KOPT-K1 (cell line): ENCODE measurements at regions not wholly inside any gene's neighbourhood (a gene's known extent, or its start where the extent isn't known, plus 50 kb on each side); places are given as distances from the start of the nearest gene placed in this dataset.

Experiments used
- H3K27ac ChIP-seq: fragments of 200-600 bp; sonication (generic); 2 replicates; pipeline ENCODE4 v1.5.1; 2016; ENCODE audit warnings: antibody characterized with exemption, mild to moderate bottlenecking, low read depth, low read length; ENCODE audit not compliant: poor library complexity, severe bottlenecking
- H3K36me3 ChIP-seq: fragments of 200-600 bp; sonication (generic); 2 replicates; pipeline ENCODE4 v1.5.1; 2017; ENCODE audit warnings: antibody characterized with exemption, mild to moderate bottlenecking, low read length, moderate library complexity; ENCODE audit not compliant: insufficient read depth
- H3K9me3 ChIP-seq: fragments of 200-600 bp; sonication (generic); 2 replicates; pipeline ENCODE4 v1.5.1; 2017; ENCODE audit warnings: antibody characterized with exemption, low read length, mild to moderate bottlenecking; ENCODE audit not compliant: insufficient read depth, poor library complexity, severe bottlenecking

DNA sequence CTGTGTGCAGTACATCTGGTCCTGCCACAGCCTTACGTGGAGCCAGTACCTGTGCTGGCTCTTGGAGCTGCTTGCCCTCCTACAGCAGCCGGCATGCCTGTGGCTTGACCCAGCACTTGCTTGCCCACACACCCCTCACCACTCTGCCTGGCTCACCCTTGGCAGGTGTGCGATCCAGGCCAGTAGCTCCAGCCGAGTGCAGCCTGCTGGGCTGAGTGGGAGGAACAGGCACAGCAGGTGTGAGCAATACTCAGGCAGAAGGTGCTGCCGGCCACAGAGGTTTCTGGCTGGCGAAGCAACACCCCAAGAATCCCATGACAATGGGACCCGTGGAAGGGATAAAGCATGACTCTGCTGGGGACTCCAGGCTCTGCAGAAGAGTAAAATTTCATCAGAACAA lies 173.5 kb upstream of the ADCY1 start:
- Histone ChIP-seq H3K27ac (no peak overlapping the region), H3K36me3 (no peaks in the 10 kb centered on the region), H3K9me3 (no peaks in the 10 kb centered on the region)

DNA sequence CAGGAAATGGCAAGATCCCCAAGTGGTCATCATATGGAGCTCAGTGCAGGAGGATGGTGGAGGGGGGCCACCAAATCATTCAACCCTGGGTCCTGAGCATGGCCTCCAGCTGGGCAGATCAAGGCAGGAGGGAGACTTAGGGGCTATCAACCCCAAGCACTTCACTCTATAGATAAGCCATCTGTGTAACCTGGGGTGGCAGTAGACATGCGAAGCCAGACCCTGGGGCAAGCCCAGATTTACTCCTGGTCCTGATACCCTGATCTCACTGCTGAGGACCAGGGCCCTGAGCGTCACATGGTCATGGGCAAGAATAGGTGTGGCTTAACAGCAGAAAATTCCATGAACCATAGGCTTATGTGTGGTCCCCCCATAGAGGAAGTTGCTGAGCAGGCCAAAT lies 173.0 kb upstream of the ADCY1 start:
- Histone ChIP-seq H3K27ac (no peak overlapping the region), H3K36me3 (no peaks in the 10 kb centered on the region), H3K9me3 (no peaks in the 10 kb centered on the region)

DNA sequence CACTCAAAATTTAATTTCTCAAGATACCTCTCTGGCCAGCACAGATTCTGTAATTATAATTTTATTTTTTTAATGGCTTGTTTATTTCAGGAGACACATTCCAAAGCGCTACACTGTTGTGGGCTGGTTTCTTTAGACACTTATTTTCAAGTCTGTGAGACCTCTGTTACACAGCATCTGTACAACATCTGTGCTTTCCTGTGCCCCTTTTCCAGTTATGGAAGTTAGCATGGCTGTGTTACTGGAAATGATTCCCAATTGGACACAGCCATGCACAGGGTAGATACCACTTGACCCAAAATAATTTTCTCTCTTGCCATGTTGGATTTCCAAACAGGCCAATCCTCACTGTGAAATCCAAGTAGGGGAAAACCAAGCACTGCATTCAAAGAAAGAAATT lies 172.3 kb upstream of the ADCY1 start:
- no peak overlapping the region for H3K27ac ChIP-seq
- no peaks in the 10 kb centered on the region for H3K36me3 ChIP-seq
- no peaks in the 10 kb centered on the region for H3K9me3 ChIP-seq

DNA sequence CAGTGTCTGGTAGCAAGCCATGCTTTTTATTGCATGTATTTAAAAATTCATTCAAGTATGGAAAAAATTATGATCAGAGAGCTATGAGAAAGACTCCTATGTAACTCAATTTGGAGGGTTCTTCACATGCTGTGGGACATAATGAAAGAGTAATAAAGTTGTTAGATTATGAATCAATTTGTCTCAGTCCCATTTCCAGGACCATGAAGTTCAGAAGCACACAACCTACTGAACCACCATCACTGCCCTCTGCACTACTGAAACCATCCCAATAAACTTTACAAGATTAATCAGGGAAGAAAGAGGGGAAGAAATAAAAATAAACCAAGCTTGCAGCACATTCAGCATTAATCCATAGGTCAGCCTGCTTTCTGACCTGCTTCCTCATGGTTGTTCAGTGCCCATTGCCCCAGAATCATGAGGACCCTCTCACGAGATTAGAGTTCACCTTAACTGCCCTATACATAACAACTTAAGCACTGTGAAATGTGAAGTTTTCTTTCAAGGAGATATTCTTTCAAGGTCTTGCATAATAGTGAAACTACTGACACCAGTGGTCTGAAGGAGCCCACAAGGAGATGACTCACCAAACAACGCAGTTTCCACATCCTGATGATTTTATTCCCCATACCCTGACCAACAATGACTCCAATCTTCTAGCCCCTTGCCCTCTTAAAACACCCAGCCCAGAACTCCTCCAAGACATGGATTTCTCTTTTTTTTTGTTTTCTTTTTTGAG lies 171.5 kb upstream of the ADCY1 start:
- no peak overlapping the region for H3K27ac ChIP-seq
- no peaks in the 10 kb centered on the region for H3K36me3 ChIP-seq
- no peaks in the 10 kb centered on the region for H3K9me3 ChIP-seq

DNA sequence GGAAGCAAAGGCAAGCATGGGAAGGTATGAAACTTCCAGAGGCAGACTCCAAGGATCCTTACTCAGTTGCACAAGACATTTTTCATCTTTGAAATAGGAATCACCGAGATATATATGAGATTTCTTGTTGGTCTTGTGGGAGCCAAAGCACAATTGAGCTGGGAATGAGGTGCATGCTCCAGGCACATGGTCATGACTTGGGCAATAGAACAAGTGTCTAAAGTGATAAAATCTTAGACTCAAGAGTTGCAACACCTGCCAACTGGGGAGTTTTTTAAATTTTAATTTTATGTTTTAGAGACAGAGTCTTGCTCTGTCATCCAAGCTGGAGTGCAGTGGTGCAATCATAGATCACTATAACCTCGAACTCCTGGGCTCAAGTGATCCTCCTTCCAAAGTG lies 169.5 kb upstream of the ADCY1 start:
- H3K27ac ChIP-seq, result no peak overlapping the region
- H3K9me3 ChIP-seq, result no peaks in the 10 kb centered on the region
- H3K36me3 ChIP-seq, result no peaks in the 10 kb centered on the region

DNA sequence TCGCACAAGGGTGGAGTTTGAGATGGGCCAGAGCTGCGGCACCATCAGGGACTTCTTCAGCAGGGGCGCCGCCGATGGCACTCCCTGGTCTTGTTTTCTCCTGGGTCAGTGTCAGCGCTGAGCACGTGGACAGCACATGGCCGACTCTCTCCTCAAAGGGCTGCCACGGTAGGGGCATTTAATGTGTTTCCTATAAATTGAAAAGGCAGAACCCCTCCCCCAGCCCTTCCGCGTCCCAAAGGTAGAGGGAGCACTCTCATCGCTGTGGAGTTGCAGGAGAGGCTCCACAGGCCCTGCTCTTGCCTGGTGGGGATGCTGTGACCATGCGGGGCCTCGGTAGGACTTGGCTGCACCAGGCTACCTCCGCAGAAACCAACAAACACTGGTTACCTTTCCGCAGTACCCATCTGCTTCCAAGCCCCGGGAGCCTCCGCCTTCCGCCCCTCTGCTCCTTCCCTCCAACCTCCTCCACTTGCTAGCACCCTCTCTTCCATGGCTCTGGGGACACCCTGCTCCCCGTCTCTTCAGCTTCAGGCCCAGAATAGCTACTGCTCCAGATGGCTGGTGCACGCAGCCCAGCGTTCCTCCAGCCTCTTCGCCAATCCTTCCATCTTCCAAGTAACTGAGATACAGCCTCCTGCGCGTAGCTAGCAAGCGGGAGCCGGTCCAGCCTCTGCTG lies 166.3 kb upstream of the ADCY1 start:
- peaks cover 13% of the 10 kb centered on the region for H3K9me3 ChIP-seq
- no peaks in the 10 kb centered on the region for H3K36me3 ChIP-seq
- H3K27ac ChIP-seq, result no peak overlapping the region

DNA sequence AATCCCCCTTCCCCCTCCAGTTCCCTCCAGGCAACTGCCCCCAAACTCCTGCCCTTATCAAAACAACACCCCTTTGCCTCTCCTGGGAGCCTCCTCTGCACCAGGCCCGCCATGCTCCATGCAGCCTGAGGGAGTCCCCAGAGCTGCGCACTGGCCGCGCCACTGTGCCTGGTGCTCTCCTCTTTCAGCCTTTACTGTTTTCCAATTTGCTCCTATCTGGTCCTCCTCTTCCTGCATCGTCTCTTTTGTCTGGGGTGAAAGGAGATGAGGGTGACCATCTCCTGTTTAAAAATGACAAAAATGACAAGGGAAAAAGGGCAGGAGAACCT lies 165.8 kb upstream of the ADCY1 start:
- H3K36me3 ChIP-seq, result no peaks in the 10 kb centered on the region
- H3K9me3 ChIP-seq, result peaks cover 15% of the 10 kb centered on the region
- H3K27ac ChIP-seq, result no peak overlapping the region

DNA sequence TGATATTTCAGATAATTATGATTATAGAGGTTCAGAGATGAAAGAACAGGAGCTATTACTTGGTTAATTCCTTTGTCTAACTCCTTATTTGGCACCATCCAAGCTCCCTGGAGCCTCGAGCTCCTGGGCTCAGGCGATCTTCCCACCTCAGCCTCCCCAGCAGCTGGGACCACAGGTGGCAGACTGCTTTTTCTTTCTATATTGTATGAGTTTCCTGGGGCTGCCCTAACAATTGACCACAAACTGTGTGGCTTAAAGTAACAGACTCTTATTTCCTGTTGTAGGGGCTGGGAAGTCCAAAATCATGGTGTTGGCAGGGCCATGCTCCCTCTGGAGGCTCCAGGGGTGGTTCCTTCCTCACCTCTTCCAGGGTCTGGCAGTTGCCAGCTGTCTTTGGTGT lies 163.3 kb upstream of the ADCY1 start:
- peaks cover 15% of the 10 kb centered on the region for H3K9me3 ChIP-seq
- no peak overlapping the region for H3K27ac ChIP-seq
- no peaks in the 10 kb centered on the region for H3K36me3 ChIP-seq

DNA sequence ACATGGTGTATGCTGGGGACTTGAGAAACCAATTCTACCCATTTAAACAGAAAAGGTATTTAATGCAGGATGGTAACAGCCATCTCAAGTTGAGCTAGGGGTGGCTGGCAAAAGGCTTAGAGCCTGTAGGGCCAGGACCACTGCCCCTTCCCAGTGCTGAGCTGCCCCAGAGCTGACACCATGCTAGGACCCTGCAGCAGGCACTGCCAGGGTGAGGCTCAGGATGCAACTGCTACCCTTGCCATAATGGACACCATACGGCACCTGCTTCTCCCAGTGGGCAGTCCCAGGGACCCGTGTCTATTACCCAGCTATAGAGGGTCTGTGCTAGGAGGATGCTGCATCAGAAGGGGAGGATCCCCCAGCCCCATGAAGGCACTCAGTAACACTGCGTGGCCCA lies 160.7 kb upstream of the ADCY1 start:
- H3K36me3 ChIP-seq, result no peaks in the 10 kb centered on the region
- peaks cover 15% of the 10 kb centered on the region for H3K9me3 ChIP-seq
- H3K27ac ChIP-seq, result no peak overlapping the region

DNA sequence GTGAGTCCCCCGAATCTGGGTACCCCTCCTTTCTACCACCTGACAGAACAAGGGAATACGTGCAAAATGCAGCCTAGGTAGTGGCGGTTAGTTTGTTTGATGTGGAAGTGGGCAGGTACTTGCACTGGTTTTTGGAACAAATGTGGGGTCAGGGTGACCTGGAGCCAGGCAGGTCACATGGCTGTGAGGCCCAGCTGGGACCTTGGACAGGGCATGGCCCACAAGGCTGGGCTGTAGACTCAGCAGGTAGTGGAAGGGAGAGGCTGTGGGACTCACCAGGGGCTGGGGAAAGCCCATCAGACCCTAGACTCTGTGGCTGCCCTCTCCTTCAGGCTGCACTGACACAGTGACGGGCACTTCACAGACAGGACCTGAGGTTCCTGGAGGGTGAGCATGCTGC lies 159.9 kb upstream of the ADCY1 start:
- Histone ChIP-seq H3K9me3 (peaks cover 15% of the 10 kb centered on the region), H3K27ac (no peak overlapping the region), H3K36me3 (no peaks in the 10 kb centered on the region)

DNA sequence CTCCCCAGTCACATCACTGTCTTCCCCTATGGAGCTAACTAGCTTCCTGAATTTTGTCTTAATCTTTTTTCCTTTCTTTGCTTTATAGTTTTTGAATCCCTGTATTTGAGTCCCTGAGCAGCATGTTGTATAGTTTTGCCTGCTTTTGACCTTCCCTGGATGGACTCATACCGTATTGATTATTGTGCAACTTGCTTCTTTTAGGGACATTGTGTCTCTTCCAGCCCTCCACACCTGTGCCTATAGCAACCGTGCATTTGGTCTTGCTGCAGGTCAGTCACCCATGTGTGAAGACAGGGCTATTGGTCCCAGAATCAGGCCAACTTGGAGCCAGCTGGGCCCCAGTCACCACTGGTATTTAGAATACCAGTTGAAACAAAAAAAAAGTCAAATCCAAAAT lies 158.9 kb upstream of the ADCY1 start:
- Histone ChIP-seq H3K27ac (no peak overlapping the region), H3K36me3 (no peaks in the 10 kb centered on the region), H3K9me3 (peaks cover 15% of the 10 kb centered on the region)

DNA sequence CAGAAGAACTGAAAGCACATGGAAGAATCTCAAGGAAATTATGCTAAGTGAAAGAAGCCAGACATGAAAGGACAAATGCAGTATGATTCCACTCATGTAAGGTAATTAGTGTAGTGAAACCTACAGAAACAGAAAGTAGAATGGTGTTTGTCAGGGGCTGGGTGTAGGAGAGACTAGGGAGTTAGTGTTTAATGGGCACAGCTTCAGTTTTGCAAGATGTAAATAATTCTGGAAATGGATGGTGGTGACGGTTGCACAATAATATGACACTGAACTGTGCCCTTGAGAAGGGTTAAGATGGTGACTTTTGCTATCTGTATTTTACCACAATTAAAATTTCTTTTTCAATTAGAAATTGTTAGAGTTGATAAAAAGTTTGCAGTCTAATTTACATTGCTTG lies 157.3 kb upstream of the ADCY1 start:
- Histone ChIP-seq H3K27ac (no peak overlapping the region), H3K36me3 (no peaks in the 10 kb centered on the region), H3K9me3 (peaks cover 12% of the 10 kb centered on the region)

DNA sequence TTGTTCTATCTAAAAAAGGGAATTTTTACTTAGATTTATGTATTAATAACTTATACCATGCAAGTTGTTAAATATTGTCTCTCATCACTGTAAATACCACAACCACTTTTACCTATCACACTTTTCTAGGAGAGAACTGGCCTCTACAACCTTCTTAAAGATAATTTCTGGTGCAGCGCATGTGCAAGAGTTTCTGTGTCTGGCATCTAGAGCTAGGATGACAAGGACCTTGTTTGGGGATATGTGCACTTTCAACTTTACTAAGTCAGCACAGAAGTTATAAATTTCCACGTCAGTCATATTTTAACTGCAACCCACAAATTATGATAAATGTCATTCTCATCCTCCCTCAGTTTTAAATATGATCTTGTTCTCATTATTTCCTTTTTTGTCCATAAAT lies 156.9 kb upstream of the ADCY1 start:
- H3K9me3 ChIP-seq, result peaks cover 8% of the 10 kb centered on the region
- H3K27ac ChIP-seq, result no peak overlapping the region
- H3K36me3 ChIP-seq, result no peaks in the 10 kb centered on the region

DNA sequence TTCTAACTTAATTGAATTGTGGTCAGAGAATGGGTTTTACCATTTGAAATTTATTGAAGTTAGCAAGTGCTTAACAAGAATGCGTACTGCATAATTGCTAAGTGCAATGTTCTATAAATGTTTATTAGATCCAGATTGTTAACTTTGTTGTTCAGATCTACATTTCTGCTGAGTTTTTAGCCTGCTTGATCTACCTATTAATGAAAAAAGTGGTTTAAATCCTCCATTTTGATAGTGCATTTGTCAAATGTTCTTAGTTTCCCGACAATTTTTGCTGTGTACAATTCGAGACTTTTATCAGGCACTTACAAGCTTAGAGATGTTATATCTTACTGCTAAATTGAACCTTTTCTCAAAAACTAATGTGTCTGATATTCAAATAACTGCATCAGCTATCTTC lies 156.4 kb upstream of the ADCY1 start:
- Histone ChIP-seq H3K27ac (no peak overlapping the region), H3K36me3 (no peaks in the 10 kb centered on the region), H3K9me3 (peaks cover 4% of the 10 kb centered on the region)

DNA sequence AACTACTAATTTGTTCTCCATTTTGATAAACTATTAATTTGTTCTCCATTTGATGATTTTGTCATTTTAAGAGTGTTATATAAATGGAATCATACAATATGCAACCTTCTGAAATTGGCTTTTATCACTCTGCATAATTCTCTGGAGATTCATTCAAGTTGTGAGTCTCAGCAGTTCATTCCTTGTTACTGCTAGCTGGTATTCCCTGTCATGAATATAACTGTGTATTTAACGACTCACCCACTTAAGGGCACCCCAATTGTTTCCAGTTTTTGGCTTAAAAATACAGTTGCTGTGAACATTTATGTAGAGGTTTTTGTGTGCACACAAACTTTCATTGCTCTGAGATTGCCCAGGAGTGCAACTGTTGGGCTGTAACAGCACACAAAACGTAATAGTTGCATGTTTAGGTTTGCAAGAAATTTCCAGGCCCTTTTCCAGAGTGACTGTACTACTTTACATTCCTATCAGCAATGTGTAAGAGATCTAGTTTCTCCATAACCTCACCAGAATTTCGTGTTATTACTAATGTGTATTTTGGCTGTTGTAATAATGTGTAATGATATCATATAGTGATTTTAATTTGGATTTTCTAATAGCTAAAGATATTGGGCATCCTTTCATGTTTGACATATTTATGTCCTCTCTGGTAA lies 153.2 kb upstream of the ADCY1 start:
- no peaks in the 10 kb centered on the region for H3K9me3 ChIP-seq
- no peaks in the 10 kb centered on the region for H3K36me3 ChIP-seq
- no peak overlapping the region for H3K27ac ChIP-seq

DNA sequence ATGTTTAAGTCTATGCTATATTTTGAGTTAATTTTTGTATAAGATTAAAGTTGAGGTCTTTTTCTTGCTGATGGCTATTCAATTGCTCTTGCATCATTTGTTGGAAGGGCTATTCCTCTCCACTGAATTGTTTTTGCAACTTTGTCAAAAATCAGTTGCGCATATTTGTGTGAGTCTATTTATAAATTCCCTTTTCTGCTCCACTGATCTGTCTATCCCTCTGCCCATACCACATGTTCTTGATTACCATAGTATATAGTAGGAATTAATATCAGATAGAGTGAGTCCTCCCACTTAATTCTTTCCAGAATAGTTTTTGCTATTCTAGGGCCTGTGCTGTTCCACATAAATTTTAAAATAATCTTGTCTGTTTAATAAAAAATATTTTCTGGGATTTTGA lies 152.4 kb upstream of the ADCY1 start:
- no peaks in the 10 kb centered on the region for H3K36me3 ChIP-seq
- no peak overlapping the region for H3K27ac ChIP-seq
- H3K9me3 ChIP-seq, result no peaks in the 10 kb centered on the region
